Stimulated activated effector memory CD8-positive, alpha-beta T cell treated with anti-CD3 and anti-CD28 coated beads, Interleukin-12 subunit alpha, Interleukin-12 subunit beta, amount 100 ng/mL, for 72 hours (primary cell): ENCODE measurements at regions not wholly inside any gene's neighbourhood (a gene's known extent, or its start where the extent isn't known, plus 50 kb on each side); places are given as distances from the start of the nearest gene placed in this dataset.

Experiments used
- ATAC-seq: fragments of 150-1000 bp; cut with Tn5 transposase; 2 replicates; pipeline ENCODE4 v1.10.0; 2021
- DNase-seq, 2 donors: peaks; one replicate each; pipeline ENCODE4 v3.0.0; 2021 to 2022; ENCODE audit warnings: low spot score in 2 of 2
- H3K27ac Mint-ChIP-seq: one replicate; pipeline ENCODE4 v1.8.0; 2022; ENCODE audit warnings: mild to moderate bottlenecking, mixed read lengths
- H3K36me3 Mint-ChIP-seq: one replicate; pipeline ENCODE4 v1.8.0; 2022; ENCODE audit warnings: mild to moderate bottlenecking, mixed read lengths
- H3K4me1 Mint-ChIP-seq: one replicate; pipeline ENCODE4 v1.8.0; 2022; ENCODE audit warnings: mixed read lengths
- H3K4me3 Mint-ChIP-seq: one replicate; pipeline ENCODE4 v1.8.0; 2022; ENCODE audit warnings: mild to moderate bottlenecking, mixed read lengths
- H3K9me3 Mint-ChIP-seq: one replicate; pipeline ENCODE4 v1.8.0; 2022; ENCODE audit warnings: mixed read lengths

GRCh38 chr2:240344904-240345303 is 90.6 kb upstream of the GPC1 start:
- Mint-ChIP-seq H3K4me1 (no peaks in the 10 kb centered on the region), H3K27ac (no peak overlapping the region), H3K4me3 (no peak overlapping the region), H3K36me3 (no peaks in the 10 kb centered on the region), H3K9me3 (no peaks in the 10 kb centered on the region)
- no peak for ATAC-seq
- no peak for DNase-seq

GRCh38 chr2:240346015-240346752 is 89.3 kb upstream of the GPC1 start:
- Mint-ChIP-seq H3K36me3 (no peaks in the 10 kb centered on the region), H3K4me3 (no peak overlapping the region), H3K9me3 (no peaks in the 10 kb centered on the region), H3K27ac (no peak overlapping the region), H3K4me1 (no peaks in the 10 kb centered on the region)
- ATAC-seq (no peak), DNase-seq (no peak)

GRCh38 chr2:240346753-240347372 is 88.6 kb upstream of the GPC1 start:
- ATAC-seq (no peak), DNase-seq (no peak)
- no peak overlapping the region for H3K4me3 Mint-ChIP-seq
- H3K9me3 Mint-ChIP-seq, result no peaks in the 10 kb centered on the region
- no peaks in the 10 kb centered on the region for H3K4me1 Mint-ChIP-seq
- no peaks in the 10 kb centered on the region for H3K36me3 Mint-ChIP-seq
- no peak overlapping the region for H3K27ac Mint-ChIP-seq

- ATAC-seq, result no peak
- Mint-ChIP-seq H3K27ac (no peak overlapping the region), H3K4me3 (no peak overlapping the region), H3K36me3 (no peaks in the 10 kb centered on the region), H3K9me3 (no peaks in the 10 kb centered on the region), H3K4me1 (no peaks in the 10 kb centered on the region)
- no peak for DNase-seq
These were observed 88.0 kb upstream of the GPC1 start for GRCh38 chr2:240347373-240347940.

- H3K4me3 Mint-ChIP-seq, result no peak overlapping the region
- H3K4me1 Mint-ChIP-seq, result no peaks in the 10 kb centered on the region
- DNase-seq (no peak), ATAC-seq (no peak)
- no peaks in the 10 kb centered on the region for H3K9me3 Mint-ChIP-seq
- no peaks in the 10 kb centered on the region for H3K36me3 Mint-ChIP-seq
- H3K27ac Mint-ChIP-seq, result no peak overlapping the region
These were observed 87.4 kb upstream of the GPC1 start for GRCh38 chr2:240347949-240348500.

GRCh38 chr2:240348522-240348921 is 86.9 kb upstream of the GPC1 start:
- no peak for ATAC-seq
- Mint-ChIP-seq H3K4me1 (no peaks in the 10 kb centered on the region), H3K36me3 (no peaks in the 10 kb centered on the region), H3K4me3 (no peak overlapping the region), H3K9me3 (no peaks in the 10 kb centered on the region), H3K27ac (no peak overlapping the region)
- DNase-seq, result no peak

GRCh38 chr2:240349133-240350005 is 86.1 kb upstream of the GPC1 start:
- no peak for DNase-seq
- H3K36me3 Mint-ChIP-seq, result no peaks in the 10 kb centered on the region
- H3K27ac Mint-ChIP-seq, result no peak overlapping the region
- no peak for ATAC-seq
- no peak overlapping the region for H3K4me3 Mint-ChIP-seq
- H3K9me3 Mint-ChIP-seq, result no peaks in the 10 kb centered on the region
- H3K4me1 Mint-ChIP-seq, result no peaks in the 10 kb centered on the region

- no peak for ATAC-seq
- Mint-ChIP-seq H3K36me3 (no peaks in the 10 kb centered on the region), H3K9me3 (no peaks in the 10 kb centered on the region), H3K4me1 (no peaks in the 10 kb centered on the region), H3K4me3 (no peak overlapping the region), H3K27ac (no peak overlapping the region)
- DNase-seq, result no peak
These were observed 85.5 kb upstream of the GPC1 start for GRCh38 chr2:240350006-240350355.

- ATAC-seq, result no peak
- Mint-ChIP-seq H3K4me3 (no peak overlapping the region), H3K9me3 (no peaks in the 10 kb centered on the region), H3K36me3 (no peaks in the 10 kb centered on the region), H3K4me1 (no peaks in the 10 kb centered on the region), H3K27ac (no peak overlapping the region)
- no peak for DNase-seq
These were observed 84.8 kb upstream of the GPC1 start for GRCh38 chr2:240350696-240351087.

GRCh38 chr2:240351088-240351741 is 84.2 kb upstream of the GPC1 start:
- DNase-seq (no peak), ATAC-seq (no peak)
- peaks cover 4% of the 10 kb centered on the region for H3K4me1 Mint-ChIP-seq
- no peaks in the 10 kb centered on the region for H3K9me3 Mint-ChIP-seq
- no peak overlapping the region for H3K4me3 Mint-ChIP-seq
- no peak overlapping the region for H3K27ac Mint-ChIP-seq
- H3K36me3 Mint-ChIP-seq, result no peaks in the 10 kb centered on the region

GRCh38 chr2:240351826-240352426 is 83.5 kb upstream of the GPC1 start:
- Mint-ChIP-seq H3K27ac (no peak overlapping the region), H3K4me3 (no peak overlapping the region), H3K9me3 (no peaks in the 10 kb centered on the region), H3K36me3 (no peaks in the 10 kb centered on the region), H3K4me1 (peaks cover 6% of the 10 kb centered on the region)
- DNase-seq (no peak), ATAC-seq (no peak)

GRCh38 chr2:240353086-240353798 is 82.2 kb upstream of the GPC1 start:
- Mint-ChIP-seq H3K36me3 (no peaks in the 10 kb centered on the region), H3K27ac (no peak overlapping the region), H3K4me3 (no peak overlapping the region), H3K9me3 (no peaks in the 10 kb centered on the region), H3K4me1 (peaks cover 6% of the 10 kb centered on the region)
- ATAC-seq, result no peak
- DNase-seq, result no peak

- ATAC-seq (no peak), DNase-seq (no peak)
- Mint-ChIP-seq H3K36me3 (no peaks in the 10 kb centered on the region), H3K9me3 (no peaks in the 10 kb centered on the region), H3K27ac (no peak overlapping the region), H3K4me3 (no peak overlapping the region), H3K4me1 (peaks cover 6% of the 10 kb centered on the region)
These were observed 81.5 kb upstream of the GPC1 start for GRCh38 chr2:240353944-240354343.
